ENCODE measurements at regions not wholly inside any gene's neighbourhood (a gene's known extent, or its start where the extent isn't known, plus 50 kb on each side); places are given as distances from the start of the nearest gene placed in this dataset.

GRCh38 chr11:69963533-69964246, 114.4 kb upstream of the ANO1 start:
- H3K27ac ChIP-seq (ENCODE audit: control insufficient read depth, insufficient read depth), result no peak overlapping the region
- no peak overlapping the region for H3K4me3 ChIP-seq
- no peaks in the 10 kb centered on the region for H4K20me1 ChIP-seq (ENCODE audit: control insufficient read depth, insufficient read depth)
- H3K4me2 ChIP-seq (ENCODE audit: control insufficient read depth, insufficient read depth), result no peak overlapping the region
- no peak overlapping the region for H2AFZ ChIP-seq (ENCODE audit: control insufficient read depth, low read depth, low read length)
- 11% methylated on average over 8 of the region's 8 CpGs for WGBS (ENCODE audit: insufficient coverage, insufficient replicate concordance, low lambda C conversion rate, missing lambda C conversion rate)
- no peaks in the 10 kb centered on the region for H3K79me2 ChIP-seq (ENCODE audit: control insufficient read depth, insufficient read depth, low read length)
- no peaks in the 10 kb centered on the region for H3K27me3 ChIP-seq (replicated peaks in 1 of 2; ENCODE audit: control insufficient read depth in 2 of 2, insufficient read depth in 2 of 2, low read length in 1 of 2)
- CTCF ChIA-PET, result no interaction called here
- intact Hi-C loops (cut with micrococcal nuclease; ENCODE audit: unreplicated experiment), result no loop called here
- no peaks in the 10 kb centered on the region for H3K4me1 ChIP-seq (ENCODE audit: control insufficient read depth, insufficient read depth, low read length)
- POLR2A ChIA-PET, result no interaction called here
- no peaks in the 10 kb centered on the region for H3K36me3 ChIP-seq (ENCODE audit: control insufficient read depth in 2 of 2, insufficient read depth in 2 of 2, low read length in 1 of 2)
- SMC1A ChIA-PET (ENCODE audit: uncharacterized antibody, unreplicated experiment), result no interaction called here
- FAIRE-seq (no peak), ATAC-seq (no peak), DNase-seq (ENCODE audit: low read depth, low spot score) (no peak)
- RAD21 ChIA-PET (ENCODE audit: unreplicated experiment), result no interaction called here
- peak; percentile 9 to 73; a peak in 1 of 4 replicates for TF ChIP-seq SRF (IDR thresholded peaks at IDR 0.05; ENCODE audit: low read depth in 2 of 2, low read length in 2 of 2)
- no peak for TF ChIP-seq SREBF2 (IDR thresholded peaks at IDR 0.05; ENCODE audit: low read length)
- TF ChIP-seq REST (IDR thresholded peaks at IDR 0.05; ENCODE audit: low read depth, low read length), result no peak
- no peak for TF ChIP-seq MYC (IDR thresholded peaks at IDR 0.05; ENCODE audit: insufficient read depth, insufficient read length, insufficient replicate concordance, low read length, severe bottlenecking)
- no peak for TF ChIP-seq KAT2A (conservative IDR thresholded peaks at IDR 0.05; ENCODE audit: control insufficient read depth, low read depth, low read length)
- H3K9me3 ChIP-seq (replicated peaks; ENCODE audit: control insufficient read depth, insufficient read depth, low read length), result no peaks in the 10 kb centered on the region
- in situ Hi-C loops (cut with MboI), result no loop called here
- no TSS peak for BruUV-seq (replicated peaks)
- no peak overlapping the region for H3K9ac ChIP-seq (ENCODE audit: control insufficient read depth, insufficient read depth, low read length)

Data from GM12878 (cell line).